ENCODE measurements at regions not wholly inside any gene's neighbourhood (a gene's known extent, or its start where the extent isn't known, plus 50 kb on each side); places are given as distances from the start of the nearest gene placed in this dataset.

DNA sequence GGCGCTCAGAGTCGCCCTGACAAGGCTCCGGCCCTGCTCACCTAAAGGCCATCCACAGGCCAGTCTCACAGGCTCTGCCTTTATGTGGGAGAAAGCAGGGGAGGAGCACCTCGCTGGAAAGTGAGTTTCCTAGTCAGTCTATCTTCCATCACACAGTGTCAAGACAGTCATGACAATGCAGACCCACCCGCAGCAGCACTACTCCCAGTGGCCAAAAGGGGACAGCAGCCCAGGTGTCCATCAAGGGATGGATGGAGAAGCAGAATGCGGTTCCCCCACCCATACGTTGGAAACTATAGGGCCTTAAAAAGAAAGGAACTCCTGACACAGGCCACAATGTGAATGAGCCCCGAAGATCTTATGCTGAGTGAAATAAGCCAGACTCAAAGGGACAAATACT lies 226.8 kb downstream of the ENGASE start:
- no peak for TF ChIP-seq EZH2phosphoT487 (IDR thresholded peaks at IDR 0.05; ENCODE audit: borderline replicate concordance, low read length)
- TF ChIP-seq, protein P1, sequence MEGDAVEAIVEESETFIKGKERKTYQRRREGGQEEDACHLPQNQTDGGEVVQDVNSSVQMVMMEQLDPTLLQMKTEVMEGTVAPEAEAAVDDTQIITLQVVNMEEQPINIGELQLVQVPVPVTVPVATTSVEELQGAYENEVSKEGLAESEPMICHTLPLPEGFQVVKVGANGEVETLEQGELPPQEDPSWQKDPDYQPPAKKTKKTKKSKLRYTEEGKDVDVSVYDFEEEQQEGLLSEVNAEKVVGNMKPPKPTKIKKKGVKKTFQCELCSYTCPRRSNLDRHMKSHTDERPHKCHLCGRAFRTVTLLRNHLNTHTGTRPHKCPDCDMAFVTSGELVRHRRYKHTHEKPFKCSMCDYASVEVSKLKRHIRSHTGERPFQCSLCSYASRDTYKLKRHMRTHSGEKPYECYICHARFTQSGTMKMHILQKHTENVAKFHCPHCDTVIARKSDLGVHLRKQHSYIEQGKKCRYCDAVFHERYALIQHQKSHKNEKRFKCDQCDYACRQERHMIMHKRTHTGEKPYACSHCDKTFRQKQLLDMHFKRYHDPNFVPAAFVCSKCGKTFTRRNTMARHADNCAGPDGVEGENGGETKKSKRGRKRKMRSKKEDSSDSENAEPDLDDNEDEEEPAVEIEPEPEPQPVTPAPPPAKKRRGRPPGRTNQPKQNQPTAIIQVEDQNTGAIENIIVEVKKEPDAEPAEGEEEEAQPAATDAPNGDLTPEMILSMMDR (conservative IDR thresholded peaks at IDR 0.05; ENCODE audit: low read depth, low read length), result peak; percentile 22; the same call in 1 of the 2 replicates
- CTCF ChIA-PET, result no interaction called here
- Histone ChIP-seq H3K9ac (ENCODE audit: low read length) (no peak overlapping the region), H2AFZ (ENCODE audit: low read length) (no peak overlapping the region), H3K9me3 (ENCODE audit: low read length) (no peaks in the 10 kb centered on the region), H3K36me3 (ENCODE audit: low read depth, low read length) (no peaks in the 10 kb centered on the region), H3K79me2 (ENCODE audit: low read length) (no peaks in the 10 kb centered on the region), H3K27me3 (ENCODE audit: low read length) (peaks cover 96% of the 10 kb centered on the region), H3K4me1 (ENCODE audit: insufficient read depth, low read length) (no peaks in the 10 kb centered on the region), H3K9me2 (replicated peaks; ENCODE audit: low read length) (no peaks in the 10 kb centered on the region), H3F3A (ENCODE audit: low read length, unreplicated experiment) (no peaks in the 10 kb centered on the region), H3K4me3 (ENCODE audit: low read length) (no peak overlapping the region), H3K4me2 (ENCODE audit: low read length) (no peak overlapping the region), H3K27ac (ENCODE audit: low read length) (no peak overlapping the region), H4K20me1 (ENCODE audit: low read length) (no peaks in the 10 kb centered on the region)
- ATAC-seq (no peak), DNase-seq (no peak)
- intact Hi-C loops (cut with micrococcal nuclease), result no loop called here
- POLR2A ChIA-PET (ENCODE audit: unreplicated experiment), result no interaction called here
- BruUV-seq (replicated peaks), result no TSS peak

DNA sequence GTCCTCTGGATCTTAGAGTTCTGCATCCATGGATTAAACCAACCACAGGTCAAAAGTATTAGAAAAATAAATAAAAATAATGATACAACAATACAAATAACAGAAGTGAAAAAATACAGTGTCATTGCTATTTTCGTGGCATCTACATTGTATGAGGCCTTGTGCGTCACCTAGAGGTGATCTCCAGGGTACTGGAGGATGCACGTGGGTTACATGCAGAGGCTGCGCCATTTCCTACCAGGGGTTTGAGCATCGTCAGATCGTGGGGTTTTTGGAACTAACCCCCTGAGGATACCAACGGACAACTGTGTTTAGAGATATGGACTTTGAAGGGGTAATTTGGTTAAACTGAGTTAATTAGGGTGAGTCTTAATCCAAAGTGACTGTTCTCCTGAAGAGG lies 224.7 kb downstream of the ENGASE start:
- no TSS peak for BruUV-seq (replicated peaks)
- H3K9me2 ChIP-seq (replicated peaks; ENCODE audit: low read length), result no peaks in the 10 kb centered on the region
- no peak for TF ChIP-seq EZH2 (IDR thresholded peaks at IDR 0.05; ENCODE audit: low read length, unreplicated experiment)
- TF ChIP-seq, protein P1 (conservative IDR thresholded peaks at IDR 0.05; ENCODE audit: low read depth, low read length), result no peak
- TF ChIP-seq EZH2phosphoT487 (IDR thresholded peaks at IDR 0.05; ENCODE audit: borderline replicate concordance, low read length), result no peak
- H3F3A ChIP-seq (ENCODE audit: low read length, unreplicated experiment), result no peaks in the 10 kb centered on the region
- peaks cover 94% of the 10 kb centered on the region for H3K27me3 ChIP-seq (ENCODE audit: low read length)
- no peak overlapping the region for H3K4me2 ChIP-seq (ENCODE audit: low read length)
- no peak overlapping the region for H3K9ac ChIP-seq (ENCODE audit: low read length)
- no peaks in the 10 kb centered on the region for H3K79me2 ChIP-seq (ENCODE audit: low read length)
- no peaks in the 10 kb centered on the region for H3K4me1 ChIP-seq (ENCODE audit: insufficient read depth, low read length)
- no peak overlapping the region for H3K27ac ChIP-seq (ENCODE audit: low read length)
- no peaks in the 10 kb centered on the region for H3K36me3 ChIP-seq (ENCODE audit: low read depth, low read length)
- CTCF ChIA-PET, result interaction anchor here (0.6 kb wide), 1 partner anchor 620 kb away, joined by 5 read pairs; no protein-coding TSS in a partner anchor
- no peak overlapping the region for H2AFZ ChIP-seq (ENCODE audit: low read length)
- no peaks in the 10 kb centered on the region for H3K9me3 ChIP-seq (ENCODE audit: low read length)
- no peak for DNase-seq
- H4K20me1 ChIP-seq (ENCODE audit: low read length), result no peaks in the 10 kb centered on the region
- ATAC-seq, result no peak
- intact Hi-C loops (cut with micrococcal nuclease), result no loop called here
- no peak overlapping the region for H3K4me3 ChIP-seq (ENCODE audit: low read length)
- POLR2A ChIA-PET (ENCODE audit: unreplicated experiment), result no interaction called here

DNA sequence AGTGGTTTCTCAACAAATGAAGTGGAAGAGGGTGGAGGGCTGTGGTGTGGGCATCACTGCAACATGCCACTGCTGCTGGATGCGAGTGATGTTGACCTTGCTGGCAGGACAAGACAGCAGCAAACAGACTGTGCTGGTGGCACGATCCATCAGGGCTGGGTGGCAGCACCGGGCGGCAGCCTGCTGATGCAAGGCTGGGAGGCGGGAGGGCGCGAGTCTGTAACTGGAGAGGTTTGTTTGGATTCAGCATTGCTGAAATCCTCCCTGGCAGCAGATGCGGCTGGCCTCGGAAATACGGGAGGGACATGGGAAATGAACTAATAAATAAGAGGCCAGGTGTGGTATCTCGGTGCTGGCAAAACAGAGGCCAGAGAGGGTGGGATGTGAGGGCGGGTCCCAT lies 224.2 kb downstream of the ENGASE start:
- no peaks in the 10 kb centered on the region for H3K4me1 ChIP-seq (ENCODE audit: insufficient read depth, low read length)
- H4K20me1 ChIP-seq (ENCODE audit: low read length), result 0 out of 2 replicates have a peak, but pooled peaks cover 3% of the 10 kb centered on the region
- ChIA-PET POLR2A (ENCODE audit: unreplicated experiment) (no interaction called here), CTCF (no interaction called here)
- H3K79me2 ChIP-seq (ENCODE audit: low read length), result no peaks in the 10 kb centered on the region
- no peak for TF ChIP-seq EZH2phosphoT487 (IDR thresholded peaks at IDR 0.05; ENCODE audit: borderline replicate concordance, low read length)
- TF ChIP-seq EZH2 (IDR thresholded peaks at IDR 0.05; ENCODE audit: low read length, unreplicated experiment), result no peak
- TF ChIP-seq, protein P1 (conservative IDR thresholded peaks at IDR 0.05; ENCODE audit: low read depth, low read length), result no peak
- no peaks in the 10 kb centered on the region for H3F3A ChIP-seq (ENCODE audit: low read length, unreplicated experiment)
- H3K4me2 ChIP-seq (ENCODE audit: low read length), result no peak overlapping the region
- intact Hi-C loops (cut with micrococcal nuclease), result no loop called here
- ATAC-seq (no peak), DNase-seq (no peak)
- no peaks in the 10 kb centered on the region for H3K36me3 ChIP-seq (ENCODE audit: low read depth, low read length)
- H2AFZ ChIP-seq (ENCODE audit: low read length), result no peak overlapping the region
- H3K27ac ChIP-seq (ENCODE audit: low read length), result no peak overlapping the region
- H3K9ac ChIP-seq (ENCODE audit: low read length), result no peak overlapping the region
- H3K9me3 ChIP-seq (ENCODE audit: low read length), result no peaks in the 10 kb centered on the region
- no TSS peak for BruUV-seq (replicated peaks)
- no peaks in the 10 kb centered on the region for H3K9me2 ChIP-seq (replicated peaks; ENCODE audit: low read length)
- H3K4me3 ChIP-seq (ENCODE audit: low read length), result no peak overlapping the region
- H3K27me3 ChIP-seq (ENCODE audit: low read length), result peaks cover 95% of the 10 kb centered on the region
